Uterus (tissue), 2 donors: ENCODE measurements at regions not wholly inside any gene's neighbourhood (a gene's known extent, or its start where the extent isn't known, plus 50 kb on each side); places are given as distances from the start of the nearest gene placed in this dataset.

Experiments
- POLR2A ChIP-seq, 2 donors: fragments of 450-650 bp; IDR thresholded peaks; one replicate each; pipeline ENCODE4 v1.6.1; 2016; ENCODE audit warnings: antibody characterized with exemption in 2 of 2, mild to moderate bottlenecking in 1 of 2, moderate library complexity in 1 of 2
- TF ChIP-seq, protein P1 (sequence below), 4 experiments: fragments of 200-600 bp in 2 of 4; fragments of 450-650 bp in 2 of 4; sonication (generic) in 2 of 4; IDR thresholded peaks; one replicate each; pipeline ENCODE4 v1.5.1; 2016 to 2019; ENCODE audit warnings: antibody characterized with exemption in 4 of 4, mild to moderate bottlenecking in 2 of 4, moderate library complexity in 1 of 4

DNA sequence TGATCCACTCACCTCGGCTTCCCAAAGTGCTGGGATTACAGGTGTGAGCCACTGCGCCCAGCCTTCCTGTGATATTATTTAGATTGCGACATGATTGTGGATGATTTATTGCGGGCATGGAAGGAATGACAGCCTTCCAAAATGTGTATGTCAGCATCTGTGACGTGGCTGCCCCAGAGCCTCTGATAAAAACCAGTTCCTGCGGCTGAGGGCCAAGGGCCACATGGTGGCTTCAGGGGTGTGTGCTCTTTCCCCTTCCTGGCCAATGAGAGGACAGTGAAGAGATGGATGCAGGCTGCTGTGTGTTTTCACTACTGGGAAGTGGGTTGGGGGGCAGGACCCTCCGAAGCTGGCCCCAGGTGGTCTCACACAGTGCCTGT lies 57.4 kb upstream of the HGFAC start:
- TF ChIP-seq, protein P1, sequence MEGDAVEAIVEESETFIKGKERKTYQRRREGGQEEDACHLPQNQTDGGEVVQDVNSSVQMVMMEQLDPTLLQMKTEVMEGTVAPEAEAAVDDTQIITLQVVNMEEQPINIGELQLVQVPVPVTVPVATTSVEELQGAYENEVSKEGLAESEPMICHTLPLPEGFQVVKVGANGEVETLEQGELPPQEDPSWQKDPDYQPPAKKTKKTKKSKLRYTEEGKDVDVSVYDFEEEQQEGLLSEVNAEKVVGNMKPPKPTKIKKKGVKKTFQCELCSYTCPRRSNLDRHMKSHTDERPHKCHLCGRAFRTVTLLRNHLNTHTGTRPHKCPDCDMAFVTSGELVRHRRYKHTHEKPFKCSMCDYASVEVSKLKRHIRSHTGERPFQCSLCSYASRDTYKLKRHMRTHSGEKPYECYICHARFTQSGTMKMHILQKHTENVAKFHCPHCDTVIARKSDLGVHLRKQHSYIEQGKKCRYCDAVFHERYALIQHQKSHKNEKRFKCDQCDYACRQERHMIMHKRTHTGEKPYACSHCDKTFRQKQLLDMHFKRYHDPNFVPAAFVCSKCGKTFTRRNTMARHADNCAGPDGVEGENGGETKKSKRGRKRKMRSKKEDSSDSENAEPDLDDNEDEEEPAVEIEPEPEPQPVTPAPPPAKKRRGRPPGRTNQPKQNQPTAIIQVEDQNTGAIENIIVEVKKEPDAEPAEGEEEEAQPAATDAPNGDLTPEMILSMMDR (IDR thresholded peaks at IDR 0.05), result no peak
- TF ChIP-seq POLR2A (IDR thresholded peaks at IDR 0.05), result no peak
